ENCODE measurements at regions not wholly inside any gene's neighbourhood (a gene's known extent, or its start where the extent isn't known, plus 50 kb on each side); places are given as distances from the start of the nearest gene placed in this dataset.

GRCh38 chr2:144605231-144605840 lies 85.4 kb upstream of the ZEB2 start (continued):
- TF ChIP-seq PATZ1 (CRISPR knock-in tag; IDR thresholded peaks at IDR 0.05; ENCODE audit: borderline replicate concordance): no peak
- no peak for TF ChIP-seq ESRRG (CRISPR knock-in tag; IDR thresholded peaks at IDR 0.05)
- TF ChIP-seq ISL1 (CRISPR knock-in tag; IDR thresholded peaks at IDR 0.05): no peak
- TF ChIP-seq ZNF8 (CRISPR knock-in tag; IDR thresholded peaks at IDR 0.05): no peak
- TF ChIP-seq PPARA (CRISPR knock-in tag; IDR thresholded peaks at IDR 0.05; ENCODE audit: borderline replicate concordance): no peak
- no peak for TF ChIP-seq ZC3H10 (CRISPR knock-in tag; IDR thresholded peaks at IDR 0.05)
- TF ChIP-seq RARB (CRISPR knock-in tag; IDR thresholded peaks at IDR 0.05): no peak

GRCh38 chr2:144603334-144603733 lies 83.4 kb upstream of the ZEB2 start:
- TF ChIP-seq ZC3H10 (CRISPR knock-in tag; IDR thresholded peaks at IDR 0.05) (no peak), CREB5 (CRISPR knock-in tag; IDR thresholded peaks at IDR 0.05; ENCODE audit: low read depth) (no peak), ZNF70 (CRISPR knock-in tag; IDR thresholded peaks at IDR 0.05) (no peak), ISL1 (CRISPR knock-in tag; IDR thresholded peaks at IDR 0.05) (no peak)
- no peak for ATAC-seq

GRCh38 chr2:144598906-144599305 lies 79.0 kb upstream of the ZEB2 start:
- ATAC-seq: no peak
- TF ChIP-seq TOX (CRISPR knock-in tag; IDR thresholded peaks at IDR 0.05; ENCODE audit: borderline replicate concordance): no peak
- TF ChIP-seq TCF4 (CRISPR knock-in tag; IDR thresholded peaks at IDR 0.05; ENCODE audit: borderline replicate concordance): no peak
- TF ChIP-seq ZFP3 (CRISPR knock-in tag; IDR thresholded peaks at IDR 0.05): no peak
- TF ChIP-seq ESRRG (CRISPR knock-in tag; IDR thresholded peaks at IDR 0.05): no peak
- TF ChIP-seq ZNF565 (CRISPR knock-in tag; conservative IDR thresholded peaks at IDR 0.05; ENCODE audit: low read depth): no peak
- no peak for TF ChIP-seq ZFP30 (CRISPR knock-in tag; IDR thresholded peaks at IDR 0.05)
- no peak for TF ChIP-seq ZC3H10 (CRISPR knock-in tag; IDR thresholded peaks at IDR 0.05)
- no peak for TF ChIP-seq SNAI2 (CRISPR knock-in tag; IDR thresholded peaks at IDR 0.05)
- no peak for TF ChIP-seq BACH2 (CRISPR knock-in tag; IDR thresholded peaks at IDR 0.05; ENCODE audit: borderline replicate concordance)
- TF ChIP-seq CSDC2 (CRISPR knock-in tag; IDR thresholded peaks at IDR 0.05): no peak

GRCh38 chr2:144597894-144598593 lies 78.1 kb upstream of the ZEB2 start:
- TF ChIP-seq CREB5 (CRISPR knock-in tag; IDR thresholded peaks at IDR 0.05; ENCODE audit: low read depth) (no peak), ZC3H10 (CRISPR knock-in tag; IDR thresholded peaks at IDR 0.05) (no peak), ARNTL (CRISPR knock-in tag; IDR thresholded peaks at IDR 0.05; ENCODE audit: borderline replicate concordance, low read depth) (no peak), POU6F1 (CRISPR knock-in tag; IDR thresholded peaks at IDR 0.05; ENCODE audit: borderline replicate concordance, low read depth) (no peak), ZFP3 (CRISPR knock-in tag; IDR thresholded peaks at IDR 0.05) (no peak), TCF4 (CRISPR knock-in tag; IDR thresholded peaks at IDR 0.05; ENCODE audit: borderline replicate concordance) (no peak), ZFP30 (CRISPR knock-in tag; IDR thresholded peaks at IDR 0.05) (no peak), GLIS3 (CRISPR knock-in tag; IDR thresholded peaks at IDR 0.05) (no peak), ESRRG (CRISPR knock-in tag; IDR thresholded peaks at IDR 0.05) (no peak), CSDC2 (CRISPR knock-in tag; IDR thresholded peaks at IDR 0.05) (no peak), SNAI2 (CRISPR knock-in tag; IDR thresholded peaks at IDR 0.05) (no peak), CSRNP3 (CRISPR knock-in tag; IDR thresholded peaks at IDR 0.05) (no peak), BACH2 (CRISPR knock-in tag; IDR thresholded peaks at IDR 0.05; ENCODE audit: borderline replicate concordance) (no peak), OSR1 (CRISPR knock-in tag; IDR thresholded peaks at IDR 0.05) (no peak), ZNF565 (CRISPR knock-in tag; conservative IDR thresholded peaks at IDR 0.05; ENCODE audit: low read depth) (no peak), ZNF8 (CRISPR knock-in tag; IDR thresholded peaks at IDR 0.05) (no peak), ZNF70 (CRISPR knock-in tag; IDR thresholded peaks at IDR 0.05) (no peak), TSHZ2 (CRISPR knock-in tag; IDR thresholded peaks at IDR 0.05) (no peak), PPARA (CRISPR knock-in tag; IDR thresholded peaks at IDR 0.05; ENCODE audit: borderline replicate concordance) (no peak)

More at GRCh38 chr2:144597894-144598593, 78.1 kb upstream of the ZEB2 start:
- ATAC-seq: no peak
